GM23248 (cell line): ENCODE measurements at regions not wholly inside any gene's neighbourhood (a gene's known extent, or its start where the extent isn't known, plus 50 kb on each side); places are given as distances from the start of the nearest gene placed in this dataset.

Experiments
- EZH2 ChIP-seq: fragments of 200-600 bp; sonication (generic); IDR thresholded peaks from 2 replicates; pipeline ENCODE4 v1.6.1; 2018; ENCODE audit warnings: antibody characterized with exemption, mild to moderate bottlenecking; ENCODE audit not compliant: insufficient read depth, poor library complexity, severe bottlenecking
- EZH2phosphoT487 ChIP-seq: fragments of 200-600 bp; sonication (generic); IDR thresholded peaks from 2 replicates; pipeline ENCODE4 v1.6.1; 2018; ENCODE audit warnings: antibody characterized with exemption, moderate library complexity, mild to moderate bottlenecking, low read depth; ENCODE audit not compliant: insufficient read depth

DNA sequence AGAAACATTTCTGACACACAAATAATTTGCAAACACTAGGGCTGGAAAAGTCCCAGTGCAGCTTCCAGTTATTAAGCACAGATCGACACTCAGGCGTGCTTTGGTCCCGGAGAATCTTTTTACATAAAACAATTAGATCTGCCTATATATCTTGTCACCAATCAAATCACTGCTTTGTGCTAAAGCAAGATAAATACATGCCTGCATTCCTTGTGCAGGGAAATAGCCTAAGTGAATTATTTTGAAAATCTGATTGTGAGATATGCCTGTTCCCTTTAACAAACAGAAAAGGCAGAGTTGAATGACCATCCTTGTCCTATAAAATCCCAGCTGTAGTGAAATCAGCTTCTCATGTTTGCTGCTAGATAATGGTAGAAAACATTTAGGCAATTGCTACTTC lies 604.4 kb downstream of the CCDC171 start:
- TF ChIP-seq EZH2 (no peak), EZH2phosphoT487 (no peak)
